Panc1 (cell line): ENCODE measurements at regions not wholly inside any gene's neighbourhood (a gene's known extent, or its start where the extent isn't known, plus 50 kb on each side); places are given as distances from the start of the nearest gene placed in this dataset.

Experiments
- ATAC-seq: fragments of 200-7000 bp; cut with Tn5 transposase; 2 replicates; pipeline ENCODE4 v1.9.1; 2020; ENCODE audit warnings: mild to moderate bottlenecking, moderate library complexity
- BruUV-seq: library from RNA; stranded (reverse); fragments of 400-500 nt; replicated peaks from 2 replicates; lab custom pipeline; 2021; lab: Mats Ljungman, UMichigan
- CTCF ChIA-PET: fragments of 300-600 bp; sonication (Branson Sonifier 250); formaldehyde crosslinking; loops from one replicate; lab custom pipeline; 2022; ENCODE audit warnings: antibody characterized with exemption; lab: Charles Lee
- POLR2A ChIA-PET: fragments of 300-600 bp; sonication (Branson Sonifier 250); formaldehyde crosslinking; loops from one replicate; lab custom pipeline; 2022; ENCODE audit warnings: antibody characterized with exemption; lab: Charles Lee
- DNase-seq: peaks from one replicate; pipeline ENCODE4 v3.0.0-alpha.2; 2010; ENCODE audit warnings: low read depth, low spot score
- H3K27ac ChIP-seq: 2 replicates; pipeline ENCODE4 v1.5.1; 2011; ENCODE audit warnings: mild to moderate bottlenecking, low read length, inconsistent platforms
- H3K27me3 ChIP-seq: fragments of 200-500 bp; sonication (Bioruptor generic); 2 replicates; pipeline ENCODE4 v1.6.0; 2014; ENCODE audit warnings: low read length, inconsistent platforms; ENCODE audit not compliant: control insufficient read depth, insufficient read depth
- H3K36me3 ChIP-seq: fragments of 200-500 bp; sonication (Bioruptor generic); 2 replicates; pipeline ENCODE4 v1.5.1; 2014; ENCODE audit warnings: inconsistent platforms, mild to moderate bottlenecking, low read length, moderate library complexity; ENCODE audit not compliant: control insufficient read depth, insufficient read depth
- H3K4me1 ChIP-seq: 2 replicates; pipeline ENCODE4 v1.5.1; 2011; ENCODE audit warnings: inconsistent platforms, mild to moderate bottlenecking, low read length, moderate library complexity; ENCODE audit not compliant: control insufficient read depth, insufficient read depth
- H3K4me3 ChIP-seq, 2 experiments: 2 replicates each; pipeline ENCODE4 v1.5.1; 2011 to 2012; ENCODE audit warnings: low read depth in 2 of 2, low read length in 2 of 2, mild to moderate bottlenecking in 2 of 2, inconsistent platforms in 1 of 2, moderate library complexity in 1 of 2
- H3K9me3 ChIP-seq: fragments of 200-500 bp; sonication (Bioruptor generic); 2 replicates; pipeline ENCODE4 v1.5.1; 2014; ENCODE audit warnings: low read depth, mild to moderate bottlenecking, inconsistent platforms, low read length, moderate library complexity; ENCODE audit not compliant: control insufficient read depth, insufficient read depth
- CTCF ChIP-seq: fragments of 450-650 bp; IDR thresholded peaks from 2 replicates; pipeline ENCODE4 v1.5.1; 2017; ENCODE audit warnings: mild to moderate bottlenecking
- POLR2AphosphoS5 ChIP-seq: IDR thresholded peaks from 2 replicates; pipeline ENCODE4 v1.6.1; 2012; ENCODE audit warnings: mild to moderate bottlenecking, low read depth, low read length, moderate library complexity
- REST ChIP-seq, 2 experiments: IDR thresholded peaks; 2 replicates each; pipeline ENCODE4 v1.6.1; 2011 to 2012; ENCODE audit warnings: low read depth in 2 of 2, control low read depth in 1 of 2, low read length in 1 of 2, mild to moderate bottlenecking in 1 of 2, moderate library complexity in 1 of 2; ENCODE audit not compliant: insufficient read depth in 1 of 2
- SIN3A ChIP-seq: IDR thresholded peaks from 2 replicates; pipeline ENCODE4 v1.6.1; 2012; ENCODE audit warnings: low read depth, mild to moderate bottlenecking, low read length, moderate library complexity, borderline replicate concordance; ENCODE audit not compliant: insufficient read depth
- TCF7L2 ChIP-seq: IDR thresholded peaks from 2 replicates; pipeline ENCODE4 v1.6.1; 2011; ENCODE audit warnings: mild to moderate bottlenecking, low read depth, low read length, inconsistent platforms
- in situ Hi-C: cut with HindIII; loops from 2 replicates; pipeline ENCODE4 v1.10.0; 2016; ENCODE audit warnings: low sequenced_read_pairs, low pct_unique_long_range_greater_than_20kb
- intact Hi-C: fragments of 100-400 bp; cut with micrococcal nuclease; formaldehyde crosslinking; loops from one replicate; pipeline ENCODE4 v1.10.0; 2022; ENCODE audit not compliant: unreplicated experiment

- ChIA-PET POLR2A (no interaction called here), CTCF (no interaction called here)
- no TSS peak for BruUV-seq
- in situ Hi-C loops (no loop called here), intact Hi-C loops (no loop called here)
- H3K9me3 ChIP-seq, result peaks cover 3% of the 10 kb centered on the region; the same call in 1 of the 2 replicates
- TF ChIP-seq SIN3A (no peak), POLR2AphosphoS5 (no peak), CTCF (no peak), TCF7L2 (no peak), REST (IDR thresholded peaks at IDR 0.05; ENCODE audit: insufficient read depth in 1 of 2, low read depth in 2 of 2, low read length in 1 of 2) (no peak)
- H3K27ac ChIP-seq, result no peak overlapping the region
- no peaks in the 10 kb centered on the region for H3K36me3 ChIP-seq
- DNase-seq (no peak), ATAC-seq (no peak)
- no peak overlapping the region for H3K4me3 ChIP-seq
- no peaks in the 10 kb centered on the region for H3K4me1 ChIP-seq
- no peaks in the 10 kb centered on the region for H3K27me3 ChIP-seq
Measured at GRCh38 chr2:78734221-78734620, 291.3 kb upstream of the REG3G start.

- Histone ChIP-seq H3K4me3 (no peak overlapping the region), H3K9me3 (no peaks in the 10 kb centered on the region), H3K4me1 (no peaks in the 10 kb centered on the region), H3K27ac (no peak overlapping the region), H3K36me3 (no peaks in the 10 kb centered on the region), H3K27me3 (no peaks in the 10 kb centered on the region)
- ATAC-seq, result no peak
- BruUV-seq, result no TSS peak
- ChIA-PET POLR2A (no interaction called here), CTCF (interaction anchor here (0.6 kb wide), 1 partner anchor 67 kb away, joined by 3 read pairs; no protein-coding TSS in a partner anchor)
- no peak for TF ChIP-seq REST (IDR thresholded peaks at IDR 0.05; ENCODE audit: insufficient read depth in 1 of 2, low read depth in 2 of 2, low read length in 1 of 2)
- no peak for TF ChIP-seq SIN3A
- no peak for TF ChIP-seq CTCF
- TF ChIP-seq TCF7L2, result no peak
- TF ChIP-seq POLR2AphosphoS5, result no peak
- intact Hi-C loops, result no loop called here
- DNase-seq, result no peak
- in situ Hi-C loops, result no loop called here
Measured at GRCh38 chr2:78739282-78739681, 286.2 kb upstream of the REG3G start.
